GM12872 (cell line): ENCODE measurements at regions not wholly inside any gene's neighbourhood (a gene's known extent, or its start where the extent isn't known, plus 50 kb on each side); places are given as distances from the start of the nearest gene placed in this dataset.

Experiments used
- TF ChIP-seq, protein P1 (sequence below): IDR thresholded peaks from 3 replicates; pipeline ENCODE4 v1.5.1; 2011; ENCODE audit warnings: low read depth, mild to moderate bottlenecking, low read length, moderate library complexity; ENCODE audit not compliant: insufficient read depth

- TF ChIP-seq, protein P1, sequence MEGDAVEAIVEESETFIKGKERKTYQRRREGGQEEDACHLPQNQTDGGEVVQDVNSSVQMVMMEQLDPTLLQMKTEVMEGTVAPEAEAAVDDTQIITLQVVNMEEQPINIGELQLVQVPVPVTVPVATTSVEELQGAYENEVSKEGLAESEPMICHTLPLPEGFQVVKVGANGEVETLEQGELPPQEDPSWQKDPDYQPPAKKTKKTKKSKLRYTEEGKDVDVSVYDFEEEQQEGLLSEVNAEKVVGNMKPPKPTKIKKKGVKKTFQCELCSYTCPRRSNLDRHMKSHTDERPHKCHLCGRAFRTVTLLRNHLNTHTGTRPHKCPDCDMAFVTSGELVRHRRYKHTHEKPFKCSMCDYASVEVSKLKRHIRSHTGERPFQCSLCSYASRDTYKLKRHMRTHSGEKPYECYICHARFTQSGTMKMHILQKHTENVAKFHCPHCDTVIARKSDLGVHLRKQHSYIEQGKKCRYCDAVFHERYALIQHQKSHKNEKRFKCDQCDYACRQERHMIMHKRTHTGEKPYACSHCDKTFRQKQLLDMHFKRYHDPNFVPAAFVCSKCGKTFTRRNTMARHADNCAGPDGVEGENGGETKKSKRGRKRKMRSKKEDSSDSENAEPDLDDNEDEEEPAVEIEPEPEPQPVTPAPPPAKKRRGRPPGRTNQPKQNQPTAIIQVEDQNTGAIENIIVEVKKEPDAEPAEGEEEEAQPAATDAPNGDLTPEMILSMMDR = no peak
Measured at GRCh38 chr12:60926256-60926655, 1330.4 kb downstream of the SLC16A7 start.

GRCh38 chr12:60930151-60930550 is 1330.1 kb upstream of the USP15 start:
- TF ChIP-seq, protein P1 = no peak

DNA sequence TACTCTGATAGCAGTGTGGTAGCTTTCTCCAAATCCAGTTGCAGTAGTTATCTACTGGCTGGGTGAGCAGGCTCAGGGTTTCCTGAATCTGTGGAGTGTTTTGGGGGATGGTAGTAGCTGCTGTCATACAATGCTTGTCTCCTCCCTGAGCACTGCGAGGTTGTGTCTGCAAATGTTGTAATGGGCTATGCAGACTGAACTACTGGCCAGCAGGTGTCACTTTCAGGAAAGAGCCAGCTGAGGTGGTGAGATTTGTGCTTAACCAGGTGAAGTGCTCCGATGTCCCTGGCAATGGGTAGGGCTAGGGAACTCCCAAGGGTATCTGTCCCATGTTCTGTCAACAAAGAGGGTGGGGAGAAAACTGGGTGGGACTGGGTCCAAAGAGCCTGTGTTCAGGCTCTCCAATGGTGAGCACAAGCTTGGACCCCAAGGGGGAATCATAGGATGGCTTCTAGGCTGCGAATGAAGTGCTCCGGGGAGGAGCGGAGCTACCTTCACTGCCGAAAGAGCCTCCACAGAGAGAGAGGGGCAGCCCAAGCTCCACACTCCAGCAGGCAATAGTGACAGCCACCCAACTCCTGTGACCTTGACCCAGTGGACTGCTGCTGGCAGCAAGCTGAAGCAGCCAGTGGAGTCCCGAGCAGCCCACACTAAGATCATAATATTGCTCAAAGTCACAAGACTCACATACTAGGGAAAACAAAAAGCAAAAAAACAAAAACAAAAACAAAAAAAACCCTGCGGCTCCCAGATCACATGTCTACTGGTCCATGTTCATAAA is 1324.0 kb upstream of the USP15 start:
- TF ChIP-seq, protein P1 = no peak

GRCh38 chr12:60947533-60947932 is 1312.7 kb upstream of the USP15 start:
- TF ChIP-seq, protein P1 = no peak

- TF ChIP-seq, protein P1 = no peak
Measured at GRCh38 chr12:60967128-60967527, 1293.1 kb upstream of the USP15 start.

- TF ChIP-seq, protein P1 = no peak
Measured at GRCh38 chr12:60977966-60978365, 1282.2 kb upstream of the USP15 start.

GRCh38 chr12:60980558-60980957 is 1279.6 kb upstream of the USP15 start:
- TF ChIP-seq, protein P1 = no peak

DNA sequence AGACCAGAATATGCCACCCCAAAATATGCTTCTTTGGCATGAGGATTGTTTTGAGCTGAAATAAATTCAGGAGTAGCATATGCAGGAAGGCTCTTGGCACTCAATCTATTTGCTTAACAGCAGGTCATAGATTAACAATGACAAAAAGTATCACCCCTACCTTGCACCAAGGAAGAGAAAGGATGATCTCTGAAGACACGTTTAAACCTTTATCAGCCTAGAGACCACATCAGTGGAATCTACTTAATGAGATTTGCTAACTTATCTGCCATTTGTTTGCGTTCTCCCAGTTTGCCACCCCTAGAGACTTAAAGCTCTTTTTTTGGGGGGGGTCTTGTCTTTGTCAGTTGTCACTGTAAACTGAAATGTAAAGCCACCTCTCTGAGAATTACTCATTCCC is 1278.7 kb upstream of the USP15 start:
- TF ChIP-seq, protein P1 = no peak
